Endothelial cell of umbilical vein (primary cell): ENCODE measurements at regions not wholly inside any gene's neighbourhood (a gene's known extent, or its start where the extent isn't known, plus 50 kb on each side); places are given as distances from the start of the nearest gene placed in this dataset.

ENCODE experiments used
- EZH2 ChIP-seq: IDR thresholded peaks from 2 replicates; pipeline ENCODE4 v1.6.1; 2012; ENCODE audit warnings: borderline replicate concordance, low read depth, mild to moderate bottlenecking, moderate library complexity, low read length, inconsistent platforms; ENCODE audit not compliant: severe bottlenecking
- JUN ChIP-seq: IDR thresholded peaks from 2 replicates; pipeline ENCODE4 v1.6.1; 2011; ENCODE audit warnings: borderline replicate concordance, low read depth; ENCODE audit not compliant: insufficient read length, insufficient read depth
- MYC ChIP-seq: IDR thresholded peaks from one replicate; pipeline ENCODE4 v1.6.1; 2011; ENCODE audit warnings: mild to moderate bottlenecking, low read depth, low read length
- POLR2A ChIP-seq: IDR thresholded peaks from 2 replicates; pipeline ENCODE4 v1.6.1; 2012; ENCODE audit warnings: low read depth, mild to moderate bottlenecking, control low read depth, low read length
- POLR2AphosphoS5 ChIP-seq: IDR thresholded peaks from 2 replicates; pipeline ENCODE4 v1.6.1; 2012; ENCODE audit warnings: low read depth, mild to moderate bottlenecking, control low read depth, low read length, moderate library complexity; ENCODE audit not compliant: insufficient read depth
- TF ChIP-seq, protein P1 (sequence below), 2 donors: IDR thresholded peaks; 1 replicate in 1 of 2; 2 replicates in 1 of 2; pipeline ENCODE4 v1.5.1; 2011; ENCODE audit warnings: low read length in 2 of 2, mild to moderate bottlenecking in 2 of 2, moderate library complexity in 2 of 2, control low read depth in 1 of 2, inconsistent platforms in 1 of 2, low read depth in 1 of 2; ENCODE audit not compliant: insufficient read depth in 1 of 2; ENCODE audit errors: extremely low read depth in 1 of 2

DNA sequence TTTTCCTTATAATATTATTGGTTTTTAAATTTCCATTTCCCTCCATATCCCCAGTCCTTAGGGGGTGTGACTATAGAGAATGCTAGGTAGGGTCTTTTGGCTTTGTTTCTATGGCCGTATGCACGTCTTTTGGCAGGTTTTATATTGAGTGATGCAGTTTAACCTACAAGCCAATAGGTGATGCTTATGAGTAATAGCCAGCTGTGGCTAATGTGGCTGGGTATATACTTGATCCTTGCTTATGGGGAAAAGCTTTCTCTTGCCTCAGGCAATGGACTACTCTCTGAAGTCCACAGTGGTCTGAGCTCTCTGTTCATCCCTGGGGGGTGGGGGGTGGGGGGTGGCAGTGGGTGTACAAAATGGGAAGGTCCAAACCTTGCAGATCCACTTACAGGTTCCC is 223.9 kb downstream of the MFSD1 start:
- TF ChIP-seq POLR2A (no peak), POLR2AphosphoS5 (no peak), JUN (no peak), MYC (no peak), EZH2 (no peak)
- TF ChIP-seq, protein P1, sequence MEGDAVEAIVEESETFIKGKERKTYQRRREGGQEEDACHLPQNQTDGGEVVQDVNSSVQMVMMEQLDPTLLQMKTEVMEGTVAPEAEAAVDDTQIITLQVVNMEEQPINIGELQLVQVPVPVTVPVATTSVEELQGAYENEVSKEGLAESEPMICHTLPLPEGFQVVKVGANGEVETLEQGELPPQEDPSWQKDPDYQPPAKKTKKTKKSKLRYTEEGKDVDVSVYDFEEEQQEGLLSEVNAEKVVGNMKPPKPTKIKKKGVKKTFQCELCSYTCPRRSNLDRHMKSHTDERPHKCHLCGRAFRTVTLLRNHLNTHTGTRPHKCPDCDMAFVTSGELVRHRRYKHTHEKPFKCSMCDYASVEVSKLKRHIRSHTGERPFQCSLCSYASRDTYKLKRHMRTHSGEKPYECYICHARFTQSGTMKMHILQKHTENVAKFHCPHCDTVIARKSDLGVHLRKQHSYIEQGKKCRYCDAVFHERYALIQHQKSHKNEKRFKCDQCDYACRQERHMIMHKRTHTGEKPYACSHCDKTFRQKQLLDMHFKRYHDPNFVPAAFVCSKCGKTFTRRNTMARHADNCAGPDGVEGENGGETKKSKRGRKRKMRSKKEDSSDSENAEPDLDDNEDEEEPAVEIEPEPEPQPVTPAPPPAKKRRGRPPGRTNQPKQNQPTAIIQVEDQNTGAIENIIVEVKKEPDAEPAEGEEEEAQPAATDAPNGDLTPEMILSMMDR (IDR thresholded peaks at IDR 0.05; ENCODE audit: extremely low read depth in 1 of 2, insufficient read depth in 1 of 2, low read depth in 1 of 2, low read length in 2 of 2) = no peak
